Epithelial cell of proximal tubule (primary cell): ENCODE measurements at regions not wholly inside any gene's neighbourhood (a gene's known extent, or its start where the extent isn't known, plus 50 kb on each side); places are given as distances from the start of the nearest gene placed in this dataset.
A peak's percentile ranks its signal among the peaks of the same experiment; 100 is the strongest.
"Not testable (repeated sequence)": the region's sequence is repeated elsewhere in the genome, so short reads cannot be mapped to it uniquely, and the experiment has no call there.

ENCODE experiments used
- DNase-seq: peaks from one replicate; pipeline ENCODE4 v3.0.0-alpha.2; 2011; ENCODE audit warnings: low read depth
- H3K4me3 ChIP-seq: 2 replicates; pipeline ENCODE4 v1.5.1; 2011; ENCODE audit warnings: low read depth, mild to moderate bottlenecking, low read length
- CTCF ChIP-seq: conservative IDR thresholded peaks from 2 replicates; pipeline ENCODE4 v1.5.1; 2012; ENCODE audit warnings: low read depth, mild to moderate bottlenecking, low read length

- not testable (repeated sequence) for H3K4me3 ChIP-seq, DNase-seq
These were observed 333.0 kb downstream of the OR4F29 start for GRCh38 chr1:118440-118839.

- not testable (repeated sequence) for H3K4me3 ChIP-seq, DNase-seq
These were observed 335.9 kb downstream of the OR4F29 start for GRCh38 chr1:115534-115933.

GRCh38 chr1:104776-105175 lies 346.7 kb downstream of the OR4F29 start:
- H3K4me3 ChIP-seq, DNase-seq: not testable (repeated sequence)
- TF ChIP-seq CTCF: peak; percentile 5

- H3K4me3 ChIP-seq, DNase-seq: not testable (repeated sequence)
These were observed 352.0 kb downstream of the OR4F29 start for GRCh38 chr1:99481-99880.

GRCh38 chr1:98811-99210 lies 352.7 kb downstream of the OR4F29 start:
- DNase-seq, H3K4me3 ChIP-seq: not testable (repeated sequence)

GRCh38 chr1:91279-91678 lies 360.2 kb downstream of the OR4F29 start:
- TF ChIP-seq CTCF: peak; percentile 23
- DNase-seq, H3K4me3 ChIP-seq: not testable (repeated sequence)

GRCh38 chr1:88110-88509 lies 363.4 kb downstream of the OR4F29 start:
- H3K4me3 ChIP-seq, DNase-seq: not testable (repeated sequence)

GRCh38 chr1:79152-79551 lies 372.3 kb downstream of the OR4F29 start:
- DNase-seq, H3K4me3 ChIP-seq: not testable (repeated sequence)

- DNase-seq, H3K4me3 ChIP-seq: not testable (repeated sequence)
These were observed 386.4 kb downstream of the OR4F29 start, which contains the start of gene OR4F5 for GRCh38 chr1:65119-65518. TSS of gene OR4F5 (plus strand) at chr1:65419.

- not testable (repeated sequence) for DNase-seq, H3K4me3 ChIP-seq
These were observed 395.4 kb downstream of the OR4F29 start for GRCh38 chr1:56014-56531.

GRCh38 chr1:53182-53581 lies 398.3 kb downstream of the OR4F29 start:
- not testable (repeated sequence) for DNase-seq, H3K4me3 ChIP-seq

- DNase-seq, H3K4me3 ChIP-seq: not testable (repeated sequence)
These were observed 409.5 kb downstream of the OR4F29 start for GRCh38 chr1:41965-42466.

- not testable (repeated sequence) for H3K4me3 ChIP-seq, DNase-seq
These were observed 410.3 kb downstream of the OR4F29 start for GRCh38 chr1:41197-41596.

- not testable (repeated sequence) for DNase-seq, H3K4me3 ChIP-seq
These were observed 422.3 kb downstream of the OR4F29 start for GRCh38 chr1:29183-29582.

GRCh38 chr1:17298-17697 lies 434.2 kb downstream of the OR4F29 start:
- not testable (repeated sequence) for DNase-seq

GRCh38 chr1:16025-16424 lies 435.5 kb downstream of the OR4F29 start:
- DNase-seq, H3K4me3 ChIP-seq: not testable (repeated sequence)

More at GRCh38 chr1:17298-17697, 434.2 kb downstream of the OR4F29 start:
- H3K4me3 ChIP-seq: not testable (repeated sequence)

- not testable (repeated sequence) for H3K4me3 ChIP-seq, DNase-seq
These were observed 441.3 kb downstream of the OR4F29 start for GRCh38 chr1:9941-10717.
